ENCODE measurements at regions not wholly inside any gene's neighbourhood (a gene's known extent, or its start where the extent isn't known, plus 50 kb on each side); places are given as distances from the start of the nearest gene placed in this dataset.

DNA sequence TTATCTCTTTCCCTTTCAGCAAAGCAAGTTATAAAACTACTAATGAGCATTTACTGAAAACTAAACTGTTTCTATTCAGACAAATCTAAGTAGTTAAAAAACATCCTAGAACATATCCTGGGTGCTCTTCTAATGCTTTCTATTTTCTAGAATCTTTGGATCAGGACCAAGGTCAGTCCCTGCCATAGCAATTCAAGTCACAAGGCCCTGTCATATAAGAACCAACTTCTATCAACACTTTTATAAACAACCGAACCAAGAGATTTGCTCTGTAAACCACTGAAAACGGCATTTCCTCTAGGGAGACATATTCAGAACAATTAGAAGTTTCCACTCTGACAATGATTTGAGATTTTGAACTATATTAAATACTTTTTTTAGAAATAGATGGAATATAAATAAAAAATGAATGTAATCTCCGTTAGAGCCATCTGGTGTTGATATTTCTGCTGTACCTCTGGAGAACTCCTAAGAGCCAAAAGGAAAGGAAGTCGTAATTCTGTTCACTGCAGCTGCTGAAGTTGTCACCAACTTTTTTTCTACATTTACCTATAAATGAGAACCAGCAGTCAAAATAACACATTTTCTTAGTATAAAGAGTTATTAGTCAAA is 51.4 kb upstream of the LGSN start:
- no peak for FAIRE-seq
- DNase-seq (ENCODE audit: insufficient read length, low spot score): no peak

DNA sequence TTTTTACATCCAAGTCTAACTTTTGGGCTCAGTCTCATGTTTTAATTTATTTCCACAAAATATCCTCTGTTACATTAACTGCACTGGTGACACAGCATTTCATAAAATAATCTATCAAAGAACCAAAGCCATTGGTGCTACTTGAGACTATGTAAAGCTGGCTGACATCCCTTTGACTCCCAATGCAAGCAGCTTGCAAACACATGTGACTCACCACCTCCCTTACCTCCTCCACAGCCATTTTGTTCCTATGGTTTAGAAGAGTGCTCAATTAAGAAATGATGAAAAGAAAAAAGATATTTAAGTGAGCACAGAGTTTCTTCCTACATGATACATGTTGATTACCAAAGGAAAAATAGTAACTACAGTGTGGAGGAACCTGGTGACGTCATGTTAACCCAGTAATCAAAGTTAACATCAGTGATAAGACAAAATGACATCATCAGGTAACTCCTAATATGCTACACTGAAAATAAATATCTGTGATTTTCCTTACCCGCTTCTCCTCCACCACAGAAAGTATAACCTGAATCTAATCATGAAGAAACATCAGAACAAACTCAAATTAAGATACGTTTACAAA is 53.3 kb upstream of the LGSN start:
- no peak for FAIRE-seq

GRCh38 chr6:63389191-63389844 is 69.5 kb upstream of the LGSN start:
- no peak for FAIRE-seq
- DNase-seq (ENCODE audit: insufficient read length, low spot score): no peak

More for the DNA sequence above, 53.3 kb upstream of the LGSN start:
- DNase-seq (ENCODE audit: insufficient read length, low spot score): no peak

DNA sequence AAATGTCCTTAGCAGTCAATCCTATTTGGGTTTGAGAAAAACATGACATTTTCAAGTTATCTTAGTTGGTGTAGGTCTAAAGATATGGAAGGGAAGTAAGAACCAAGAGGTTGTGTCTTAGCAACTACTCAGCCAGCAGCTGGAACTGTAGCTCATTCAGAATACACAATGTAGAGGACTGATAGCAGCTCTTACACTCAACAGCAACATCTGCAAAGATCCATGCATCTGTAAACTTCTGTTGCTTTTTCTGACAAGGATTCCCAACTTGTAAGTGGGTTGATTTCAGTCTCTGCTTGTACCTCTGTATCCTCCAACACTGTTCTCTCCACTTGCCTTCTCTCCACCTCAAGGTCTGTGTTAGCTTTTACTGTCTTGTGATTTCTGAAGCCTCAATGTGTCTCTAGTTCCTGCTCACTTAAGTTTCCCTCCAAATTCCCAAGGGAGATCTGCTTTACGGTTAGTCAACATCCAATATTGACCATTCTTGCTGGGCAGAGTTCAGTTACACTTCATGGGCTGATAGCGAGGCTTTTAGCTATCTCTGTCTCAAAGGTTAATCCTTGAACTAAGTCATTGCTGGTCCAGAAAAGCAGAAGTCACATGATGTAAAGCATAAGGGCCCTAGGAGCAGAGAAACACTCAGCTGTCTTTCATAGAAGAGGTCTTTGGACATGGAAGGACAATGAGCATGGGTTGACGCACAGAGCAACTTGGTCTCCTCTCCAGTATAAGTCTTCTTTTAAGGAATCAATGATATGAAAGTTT is 71.6 kb upstream of the LGSN start:
- no peak for FAIRE-seq
- DNase-seq (ENCODE audit: insufficient read length, low spot score): no peak

- DNase-seq (ENCODE audit: insufficient read length, low spot score) (no peak), FAIRE-seq (no peak)
These were observed 72.4 kb upstream of the LGSN start for GRCh38 chr6:63392092-63392724.

GRCh38 chr6:63394656-63395308 is 75.0 kb upstream of the LGSN start:
- DNase-seq (ENCODE audit: insufficient read length, low spot score) (no peak), FAIRE-seq (no peak)

DNA sequence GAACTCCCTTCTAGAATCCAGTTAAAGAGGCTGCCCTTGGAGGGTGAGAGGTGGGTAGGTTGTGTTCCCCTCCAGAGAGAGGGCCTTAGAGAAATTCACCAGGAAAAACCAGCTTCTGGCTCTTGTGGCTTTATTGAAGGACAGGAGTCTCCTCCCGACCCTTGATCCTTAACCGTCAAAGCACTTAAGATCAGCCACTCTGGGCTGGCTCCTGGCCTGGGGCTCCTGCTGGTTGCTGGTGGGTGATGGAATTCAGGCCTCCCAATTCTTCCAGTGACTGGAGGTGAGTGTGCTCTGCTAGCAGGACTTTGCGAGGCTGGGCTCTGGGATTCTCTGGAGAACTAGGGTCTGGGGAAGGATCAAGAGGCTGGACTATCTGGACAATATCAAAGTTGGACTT is 75.6 kb upstream of the LGSN start:
- DNase-seq (ENCODE audit: insufficient read length, low spot score) (no peak), FAIRE-seq (no peak)

DNA sequence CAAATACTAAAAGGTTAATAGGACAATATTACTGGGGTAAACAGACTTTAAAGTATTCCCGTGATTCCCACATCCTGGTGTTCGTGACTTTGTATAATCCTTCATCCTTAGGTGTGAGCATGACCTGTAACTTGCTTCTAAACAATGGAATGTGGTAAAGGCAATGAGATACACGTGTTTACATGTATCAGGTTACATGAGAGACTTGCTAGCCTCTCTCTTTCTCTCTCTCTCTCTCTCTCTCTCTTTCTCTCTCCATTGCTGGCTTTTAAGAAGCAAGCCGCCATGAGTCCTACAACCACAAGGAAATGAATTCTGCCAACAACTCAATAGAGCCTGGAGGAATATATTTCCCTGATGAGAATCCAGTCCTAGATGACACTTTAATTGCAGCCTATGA is 83.9 kb upstream of the LGSN start:
- FAIRE-seq (no peak), DNase-seq (ENCODE audit: insufficient read length, low spot score) (no peak)

GRCh38 chr6:63410435-63411426 is 90.9 kb upstream of the LGSN start:
- no peak for DNase-seq (ENCODE audit: insufficient read length, low spot score)
- no peak for FAIRE-seq

DNA sequence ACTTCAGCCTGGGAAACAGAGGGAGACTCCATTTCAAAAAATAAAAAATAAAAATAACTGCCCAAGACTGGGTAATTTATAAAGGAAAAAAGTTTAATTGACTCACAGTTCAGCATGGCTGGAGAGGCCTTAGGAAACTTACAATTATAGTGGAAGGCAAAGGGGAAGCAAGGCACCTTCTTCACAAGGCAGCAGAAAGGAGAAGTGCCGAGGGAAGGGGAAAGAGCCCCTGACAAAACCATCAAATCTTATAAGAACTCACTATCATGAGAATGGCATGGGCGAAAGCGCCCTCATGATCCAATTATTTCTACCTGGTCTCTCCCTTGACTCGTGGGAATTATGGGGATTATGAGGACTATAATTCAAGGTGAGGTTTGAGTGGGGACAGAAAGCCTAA is 95.5 kb upstream of the LGSN start:
- no peak for FAIRE-seq

GRCh38 chr6:63418741-63419140 is 99.0 kb upstream of the LGSN start:
- no peak for FAIRE-seq

More for the DNA sequence above, 95.5 kb upstream of the LGSN start:
- DNase-seq (ENCODE audit: insufficient read length, low spot score): no peak

GRCh38 chr6:63424636-63425035 is 104.9 kb upstream of the LGSN start:
- no peak for DNase-seq (ENCODE audit: insufficient read length, low spot score)
- no peak for FAIRE-seq

More at GRCh38 chr6:63418741-63419140, 99.0 kb upstream of the LGSN start:
- no peak for DNase-seq (ENCODE audit: insufficient read length, low spot score)

- no peak for FAIRE-seq
These were observed 105.7 kb upstream of the LGSN start for GRCh38 chr6:63425493-63425892.

GRCh38 chr6:63426844-63427243 is 107.1 kb upstream of the LGSN start:
- FAIRE-seq: no peak
- DNase-seq (ENCODE audit: insufficient read length, low spot score): no peak

More at GRCh38 chr6:63425493-63425892, 105.7 kb upstream of the LGSN start:
- DNase-seq (ENCODE audit: insufficient read length, low spot score): no peak

GRCh38 chr6:63427951-63428350 is 108.2 kb upstream of the LGSN start:
- FAIRE-seq: no peak

DNA sequence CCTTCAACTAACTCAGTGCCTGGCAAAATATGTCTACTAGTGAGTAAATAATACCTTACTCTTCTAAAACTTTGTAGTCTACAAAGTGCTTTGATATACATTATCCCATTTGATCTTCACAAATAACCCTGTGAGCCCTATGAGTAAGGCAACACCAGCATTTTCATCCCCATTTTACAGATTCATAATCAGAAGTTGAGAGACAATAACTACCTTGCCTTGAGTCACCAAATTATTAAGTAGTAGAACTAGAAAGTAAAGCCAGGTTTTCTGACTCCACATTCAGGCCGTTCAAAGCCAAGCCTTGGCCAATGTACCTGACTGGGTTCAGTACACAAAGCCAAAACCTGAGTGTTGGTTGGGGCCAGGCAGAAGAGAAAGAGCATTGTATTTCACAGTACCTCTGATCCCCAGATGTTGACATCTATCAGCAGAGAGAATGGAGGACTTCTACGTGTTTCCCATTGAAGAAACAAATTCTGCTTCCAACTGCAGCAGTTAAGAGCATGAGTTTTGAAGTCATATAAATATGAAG is 111.3 kb upstream of the LGSN start:
- DNase-seq (ENCODE audit: insufficient read length, low spot score) (no peak), FAIRE-seq (no peak)

More at GRCh38 chr6:63427951-63428350, 108.2 kb upstream of the LGSN start:
- DNase-seq (ENCODE audit: insufficient read length, low spot score): no peak

GRCh38 chr6:63434943-63435342 is 115.2 kb upstream of the LGSN start:
- DNase-seq (ENCODE audit: insufficient read length, low spot score) (no peak), FAIRE-seq (no peak)

- DNase-seq (ENCODE audit: insufficient read length, low spot score): no peak
- no peak for FAIRE-seq
These were observed 116.6 kb upstream of the LGSN start for GRCh38 chr6:63436356-63436755.

- FAIRE-seq (no peak), DNase-seq (ENCODE audit: insufficient read length, low spot score) (no peak)
These were observed 117.3 kb upstream of the LGSN start for GRCh38 chr6:63437058-63437457.

Measured in HTR-8/SVneo (cell line).